ENCODE measurements at regions not wholly inside any gene's neighbourhood (a gene's known extent, or its start where the extent isn't known, plus 50 kb on each side); places are given as distances from the start of the nearest gene placed in this dataset.

DNA sequence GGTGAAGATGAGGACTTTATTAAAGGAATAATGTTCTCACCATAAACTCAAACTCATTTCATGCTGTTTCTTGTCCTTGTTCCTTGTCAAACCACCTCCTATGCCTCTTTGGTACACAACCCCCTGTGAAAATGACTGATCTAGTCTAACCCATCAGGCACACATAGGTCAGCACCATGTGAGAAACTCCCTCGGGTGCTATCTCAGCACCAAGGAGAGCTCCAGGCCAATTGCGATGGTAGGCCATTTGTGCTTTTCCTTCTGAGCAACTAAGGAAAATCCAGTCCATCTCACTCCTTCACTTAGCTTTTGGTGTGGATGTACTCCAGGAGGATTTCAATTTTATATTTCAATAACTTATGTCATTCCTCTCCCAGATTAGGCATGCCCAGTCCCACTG, 199.8 kb downstream of the ZNF608 start (continued):
- TF ChIP-seq SOX13 (IDR thresholded peaks at IDR 0.05) (no peak), SOX13 (CRISPR knock-in tag; conservative IDR thresholded peaks at IDR 0.05 in 1 of 2, IDR thresholded peaks at IDR 0.05 in 1 of 2) (0 out of 4 replicates have a peak, but pooled peaks of 1 of the 2 experiments have one; percentile 9)

DNA sequence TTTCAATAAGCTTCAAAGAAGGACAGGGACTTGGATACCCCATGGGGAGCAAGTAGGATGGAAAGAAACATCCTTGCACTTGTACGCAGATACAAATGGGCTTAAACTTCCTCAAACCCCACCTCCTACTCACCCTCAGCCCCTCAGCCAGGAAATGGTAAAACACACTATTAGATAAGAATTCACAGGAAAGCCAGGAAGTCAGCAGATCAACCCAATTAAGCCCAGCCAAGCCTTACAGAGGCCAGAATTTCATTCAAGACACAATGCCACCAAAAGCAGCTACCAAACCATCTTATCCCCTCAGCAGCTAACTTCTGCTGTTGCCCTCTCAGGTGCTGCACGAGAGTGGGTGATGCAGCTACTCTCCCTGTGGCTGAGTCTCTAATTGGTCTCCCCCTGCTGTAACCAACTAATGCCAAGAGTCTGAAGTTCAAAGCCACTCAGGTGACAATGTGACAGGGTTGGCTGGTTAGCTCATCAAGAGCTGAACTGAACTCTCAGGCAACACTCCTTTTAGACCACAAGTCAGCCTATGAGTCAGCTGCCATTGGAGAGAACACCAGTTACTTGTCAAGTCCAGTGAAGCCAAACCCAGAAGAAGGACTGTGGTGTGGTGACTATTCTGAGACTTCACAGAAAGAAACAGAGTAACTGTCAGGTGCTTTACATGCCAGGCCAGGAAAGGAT, 201.9 kb downstream of the ZNF608 start:
- Histone ChIP-seq H3K9ac (ENCODE audit: insufficient read depth, low read depth, low read length) (no peak overlapping the region), H3K4me3 (replicated peaks in 1 of 3; ENCODE audit: insufficient read depth in 1 of 3, low read depth in 2 of 3, low read length in 3 of 3) (no peak overlapping the region), H3K27me3 (ENCODE audit: control insufficient read depth in 1 of 2, insufficient read depth in 2 of 2, low read length in 2 of 2) (no peaks in the 10 kb centered on the region), H3K4me1 (ENCODE audit: insufficient read depth, low read length) (peaks cover 14% of the 10 kb centered on the region), H3K36me3 (replicated peaks in 1 of 2; ENCODE audit: control insufficient read depth in 1 of 2, insufficient read depth in 2 of 2, low read length in 2 of 2) (no peaks in the 10 kb centered on the region), H3K9me3 (ENCODE audit: low read length) (no peaks in the 10 kb centered on the region), H3K27ac (ENCODE audit: extremely low read length, insufficient read depth, low read length) (no peak overlapping the region), H3K79me2 (ENCODE audit: insufficient read depth, low read length) (no peaks in the 10 kb centered on the region), H2AFZ (ENCODE audit: low read length) (no peak overlapping the region), H4K20me1 (ENCODE audit: insufficient read depth, low read length) (no peaks in the 10 kb centered on the region), H3K4me2 (ENCODE audit: low read depth, low read length) (no peak overlapping the region)
- TF ChIP-seq PHF5A (CRISPR knock-in tag; IDR thresholded peaks at IDR 0.05; ENCODE audit: low read depth, unreplicated experiment): no peak
- TF ChIP-seq KAT8 (CRISPR knock-in tag; IDR thresholded peaks at IDR 0.05): no peak
- TF ChIP-seq, protein P1, sequence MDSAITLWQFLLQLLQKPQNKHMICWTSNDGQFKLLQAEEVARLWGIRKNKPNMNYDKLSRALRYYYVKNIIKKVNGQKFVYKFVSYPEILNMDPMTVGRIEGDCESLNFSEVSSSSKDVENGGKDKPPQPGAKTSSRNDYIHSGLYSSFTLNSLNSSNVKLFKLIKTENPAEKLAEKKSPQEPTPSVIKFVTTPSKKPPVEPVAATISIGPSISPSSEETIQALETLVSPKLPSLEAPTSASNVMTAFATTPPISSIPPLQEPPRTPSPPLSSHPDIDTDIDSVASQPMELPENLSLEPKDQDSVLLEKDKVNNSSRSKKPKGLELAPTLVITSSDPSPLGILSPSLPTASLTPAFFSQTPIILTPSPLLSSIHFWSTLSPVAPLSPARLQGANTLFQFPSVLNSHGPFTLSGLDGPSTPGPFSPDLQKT (CRISPR knock-in tag; IDR thresholded peaks at IDR 0.05; ENCODE audit: borderline replicate concordance): no peak
- TF ChIP-seq, protein P2, sequence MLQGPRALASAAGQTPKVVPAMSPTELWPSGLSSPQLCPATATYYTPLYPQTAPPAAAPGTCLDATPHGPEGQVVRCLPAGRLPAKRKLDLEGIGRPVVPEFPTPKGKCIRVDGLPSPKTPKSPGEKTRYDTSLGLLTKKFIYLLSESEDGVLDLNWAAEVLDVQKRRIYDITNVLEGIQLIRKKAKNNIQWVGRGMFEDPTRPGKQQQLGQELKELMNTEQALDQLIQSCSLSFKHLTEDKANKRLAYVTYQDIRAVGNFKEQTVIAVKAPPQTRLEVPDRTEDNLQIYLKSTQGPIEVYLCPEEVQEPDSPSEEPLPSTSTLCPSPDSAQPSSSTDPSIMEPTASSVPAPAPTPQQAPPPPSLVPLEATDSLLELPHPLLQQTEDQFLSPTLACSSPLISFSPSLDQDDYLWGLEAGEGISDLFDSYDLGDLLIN (CRISPR knock-in tag; IDR thresholded peaks at IDR 0.05; ENCODE audit: borderline replicate concordance): no peak
- no peak for TF ChIP-seq ZNF382 (CRISPR knock-in tag; IDR thresholded peaks at IDR 0.05; ENCODE audit: borderline replicate concordance)
- no peak for TF ChIP-seq PHF8 (CRISPR knock-in tag; IDR thresholded peaks at IDR 0.05)
- TF ChIP-seq, protein P3, sequence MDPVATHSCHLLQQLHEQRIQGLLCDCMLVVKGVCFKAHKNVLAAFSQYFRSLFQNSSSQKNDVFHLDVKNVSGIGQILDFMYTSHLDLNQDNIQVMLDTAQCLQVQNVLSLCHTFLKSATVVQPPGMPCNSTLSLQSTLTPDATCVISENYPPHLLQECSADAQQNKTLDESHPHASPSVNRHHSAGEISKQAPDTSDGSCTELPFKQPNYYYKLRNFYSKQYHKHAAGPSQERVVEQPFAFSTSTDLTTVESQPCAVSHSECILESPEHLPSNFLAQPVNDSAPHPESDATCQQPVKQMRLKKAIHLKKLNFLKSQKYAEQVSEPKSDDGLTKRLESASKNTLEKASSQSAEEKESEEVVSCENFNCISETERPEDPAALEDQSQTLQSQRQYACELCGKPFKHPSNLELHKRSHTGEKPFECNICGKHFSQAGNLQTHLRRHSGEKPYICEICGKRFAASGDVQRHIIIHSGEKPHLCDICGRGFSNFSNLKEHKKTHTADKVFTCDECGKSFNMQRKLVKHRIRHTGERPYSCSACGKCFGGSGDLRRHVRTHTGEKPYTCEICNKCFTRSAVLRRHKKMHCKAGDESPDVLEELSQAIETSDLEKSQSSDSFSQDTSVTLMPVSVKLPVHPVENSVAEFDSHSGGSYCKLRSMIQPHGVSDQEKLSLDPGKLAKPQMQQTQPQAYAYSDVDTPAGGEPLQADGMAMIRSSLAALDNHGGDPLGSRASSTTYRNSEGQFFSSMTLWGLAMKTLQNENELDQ (CRISPR knock-in tag; IDR thresholded peaks at IDR 0.05; ENCODE audit: borderline replicate concordance): no peak
- no TSS peak for BruUV-seq (replicated peaks)
- CTCF ChIA-PET (ENCODE audit: low intra/inter-chr PET ratio, low total read pairs): no interaction called here
- in situ Hi-C loops (cut with HindIII; ENCODE audit: extremely low pct_ligation_motif_present, low pct_unique_long_range_greater_than_20kb) (no loop called here), intact Hi-C loops (cut with micrococcal nuclease; ENCODE audit: unreplicated experiment) (no loop called here)
- WGBS (ENCODE audit: low lambda C conversion rate): 50% methylated on average over 2 of the region's 2 CpGs
- peak; percentile 39 for DNase-seq (ENCODE audit: low spot score)
- ATAC-seq: no peak
- FAIRE-seq: no peak
- POLR2A ChIA-PET: no interaction called here
